Neuronal stem cell (in vitro differentiated cells): ENCODE measurements at regions not wholly inside any gene's neighbourhood (a gene's known extent, or its start where the extent isn't known, plus 50 kb on each side); places are given as distances from the start of the nearest gene placed in this dataset.

Experiments
- DNase-seq: peaks from one replicate; pipeline ENCODE4 v3.0.0-alpha.2; 2013; ENCODE audit warnings: low spot score
- H2AFZ ChIP-seq: one replicate; pipeline ENCODE4 v1.6.1; 2013; ENCODE audit warnings: mild to moderate bottlenecking, low read length, inconsistent platforms
- H2AK5ac ChIP-seq: 2 replicates; pipeline ENCODE4 v1.6.1; 2013; ENCODE audit warnings: low read depth, mild to moderate bottlenecking, inconsistent platforms, low read length, moderate library complexity, mixed read lengths
- H2BK120ac ChIP-seq: 2 replicates; pipeline ENCODE4 v1.6.1; 2013; ENCODE audit warnings: low read depth, mild to moderate bottlenecking, inconsistent platforms, low read length, moderate library complexity, mixed read lengths
- H2BK12ac ChIP-seq: one replicate; pipeline ENCODE4 v1.6.1; 2013; ENCODE audit warnings: low read length, inconsistent platforms
- H2BK15ac ChIP-seq: 2 replicates; pipeline ENCODE4 v1.6.1; 2013; ENCODE audit warnings: mild to moderate bottlenecking, low read length, inconsistent platforms, mixed read lengths
- H2BK5ac ChIP-seq: one replicate; pipeline ENCODE4 v1.6.1; 2013; ENCODE audit warnings: inconsistent platforms, mild to moderate bottlenecking, low read length, moderate library complexity
- H3K14ac ChIP-seq: one replicate; pipeline ENCODE4 v1.6.1; 2013; ENCODE audit warnings: low read length, inconsistent platforms
- H3K18ac ChIP-seq: 2 replicates; pipeline ENCODE4 v1.6.1; 2013; ENCODE audit warnings: low read length, inconsistent platforms
- H3K23ac ChIP-seq: 2 replicates; pipeline ENCODE4 v1.6.1; 2013; ENCODE audit warnings: low read depth, mild to moderate bottlenecking, mixed read lengths, low read length, inconsistent platforms; ENCODE audit not compliant: poor library complexity
- H3K27ac ChIP-seq: replicated peaks from 3 replicates; pipeline ENCODE4 v1.5.1; 2013; ENCODE audit warnings: low read length, inconsistent platforms
- H3K27me3 ChIP-seq, 3 experiments: 2 replicates each; pipeline ENCODE4 v1.6.1; 2013; ENCODE audit warnings: low read length in 3 of 3, mild to moderate bottlenecking in 2 of 3, inconsistent platforms in 1 of 3, low read depth in 1 of 3, mixed read lengths in 1 of 3, moderate library complexity in 1 of 3; ENCODE audit not compliant: control insufficient read depth in 3 of 3, insufficient read depth in 3 of 3
- H3K36me3 ChIP-seq, 2 donors: replicated peaks in 1 of 2; 2 replicates each; pipeline ENCODE4 v1.6.1; 2013; ENCODE audit warnings: low read length in 2 of 2; ENCODE audit not compliant: control insufficient read depth in 2 of 2, insufficient read depth in 2 of 2
- H3K4ac ChIP-seq: 2 replicates; pipeline ENCODE4 v1.6.1; 2013; ENCODE audit warnings: inconsistent platforms, mild to moderate bottlenecking, low read length, moderate library complexity
- H3K4me1 ChIP-seq, 2 donors: 1 replicate in 1 of 2; 2 replicates in 1 of 2; pipeline ENCODE4 v1.6.1; 2013; ENCODE audit warnings: low read length in 2 of 2, low read depth in 1 of 2; ENCODE audit not compliant: control insufficient read depth in 2 of 2, insufficient read depth in 1 of 2
- H3K4me2 ChIP-seq: one replicate; pipeline ENCODE4 v1.6.1; 2013; ENCODE audit warnings: mild to moderate bottlenecking, low read length, inconsistent platforms; ENCODE audit not compliant: insufficient read depth, poor library complexity, severe bottlenecking
- H3K4me3 ChIP-seq, 2 donors: 2 replicates each; pipeline ENCODE4 v1.5.1; 2013; ENCODE audit warnings: low read length in 2 of 2, mild to moderate bottlenecking in 2 of 2, inconsistent platforms in 1 of 2, moderate library complexity in 1 of 2
- H3K79me1 ChIP-seq: one replicate; pipeline ENCODE4 v1.6.1; 2013; ENCODE audit warnings: low read depth, mild to moderate bottlenecking, inconsistent platforms, low read length, moderate library complexity
- H3K9ac ChIP-seq: one replicate; pipeline ENCODE4 v1.6.1; 2013; ENCODE audit warnings: mild to moderate bottlenecking, low read depth, low read length, inconsistent platforms; ENCODE audit not compliant: poor library complexity
- H3K9me3 ChIP-seq, 2 donors: replicated peaks in 1 of 2; 2 replicates each; pipeline versions ENCODE3 to v1.6.1; 2013; ENCODE audit warnings: low read length in 2 of 2, mild to moderate bottlenecking in 2 of 2, inconsistent platforms in 1 of 2, low read depth in 1 of 2, mixed read lengths in 1 of 2, moderate library complexity in 1 of 2; ENCODE audit not compliant: control insufficient read depth in 2 of 2, insufficient read depth in 1 of 2
- H4K8ac ChIP-seq: one replicate; pipeline ENCODE4 v1.6.1; 2013; ENCODE audit warnings: low read depth, mild to moderate bottlenecking, inconsistent platforms, low read length, moderate library complexity
- H4K91ac ChIP-seq: one replicate; pipeline ENCODE4 v1.6.1; 2013; ENCODE audit warnings: low read length, low read depth, mild to moderate bottlenecking, inconsistent platforms; ENCODE audit not compliant: poor library complexity
- WGBS, 2 donors: extraction: QIAGEN DNeasy Blood & Tissue Kit; methylation state at CpG; one replicate each; pipeline ENCODE4 v1.1.7; 2013; ENCODE audit warnings: missing lambda C conversion rate in 2 of 2, mixed read lengths in 1 of 2; ENCODE audit not compliant: insufficient read length in 2 of 2, insufficient replicate concordance in 1 of 2; ENCODE audit errors: extremely low coverage in 2 of 2; 5-methylcytosine and 5-hydroxymethylcytosine counted together

- H3K36me3 ChIP-seq, result no peaks in the 10 kb centered on the region
- H3K18ac ChIP-seq, result no peak overlapping the region
- H2BK12ac ChIP-seq, result no peak overlapping the region
- no peaks in the 10 kb centered on the region for H3K9me3 ChIP-seq
- H2AK5ac ChIP-seq, result no peak overlapping the region
- H4K91ac ChIP-seq, result no peak overlapping the region
- H4K8ac ChIP-seq, result no peak overlapping the region
- no peak overlapping the region for H3K14ac ChIP-seq
- H3K9ac ChIP-seq, result no peak overlapping the region
- H3K4ac ChIP-seq, result no peak overlapping the region
- H3K27me3 ChIP-seq, result no peaks in the 10 kb centered on the region
- no peak overlapping the region for H3K4me2 ChIP-seq
- H3K27ac ChIP-seq, result no peak overlapping the region
- no peak overlapping the region for H2BK120ac ChIP-seq
- no peak overlapping the region for H2BK15ac ChIP-seq
- H3K4me1 ChIP-seq, result no peaks in the 10 kb centered on the region
- no peak overlapping the region for H2AFZ ChIP-seq
- no peak for DNase-seq
- H3K79me1 ChIP-seq, result no peaks in the 10 kb centered on the region
- H3K23ac ChIP-seq, result no peak overlapping the region
- H2BK5ac ChIP-seq, result no peak overlapping the region
- no peak overlapping the region for H3K4me3 ChIP-seq
Observed at GRCh38 chr2:17104454-17104853, 413.8 kb downstream of the RAD51AP2 start.

- no peak overlapping the region for H3K23ac ChIP-seq
- no peak overlapping the region for H2BK12ac ChIP-seq
- H3K27me3 ChIP-seq, result no peaks in the 10 kb centered on the region
- H3K4me2 ChIP-seq, result no peak overlapping the region
- no peaks in the 10 kb centered on the region for H3K79me1 ChIP-seq
- no peak overlapping the region for H3K4ac ChIP-seq
- H3K9me3 ChIP-seq, result no peaks in the 10 kb centered on the region
- WGBS, 2 donors, result no CpG with 5 or more reads among the region's 4 CpGs
- no peak overlapping the region for H3K18ac ChIP-seq
- H2BK5ac ChIP-seq, result no peak overlapping the region
- H3K36me3 ChIP-seq, result no peaks in the 10 kb centered on the region
- no peak overlapping the region for H3K27ac ChIP-seq
- no peak overlapping the region for H3K4me3 ChIP-seq
- no peak overlapping the region for H4K91ac ChIP-seq
- H4K8ac ChIP-seq, result no peak overlapping the region
- H2AFZ ChIP-seq, result no peak overlapping the region
- no peak overlapping the region for H2AK5ac ChIP-seq
- no peak for DNase-seq
- H2BK120ac ChIP-seq, result no peak overlapping the region
- no peak overlapping the region for H3K14ac ChIP-seq
- no peak overlapping the region for H2BK15ac ChIP-seq
- no peaks in the 10 kb centered on the region for H3K4me1 ChIP-seq
- H3K9ac ChIP-seq, result no peak overlapping the region
Observed at GRCh38 chr2:17101596-17101995, 416.6 kb downstream of the RAD51AP2 start.

- DNase-seq, result no peak
- Histone ChIP-seq H3K4me2 (no peak overlapping the region), H3K27ac (no peak overlapping the region), H3K14ac (no peak overlapping the region), H3K4ac (no peak overlapping the region), H3K79me1 (no peaks in the 10 kb centered on the region), H4K8ac (no peak overlapping the region), H4K91ac (no peak overlapping the region), H2BK12ac (no peak overlapping the region), H3K18ac (no peak overlapping the region), H2BK15ac (no peak overlapping the region), H3K27me3 (no peaks in the 10 kb centered on the region), H2BK5ac (no peak overlapping the region), H3K4me1 (no peaks in the 10 kb centered on the region), H3K9ac (no peak overlapping the region), H3K36me3 (no peaks in the 10 kb centered on the region), H2AK5ac (no peak overlapping the region), H2BK120ac (no peak overlapping the region), H2AFZ (no peak overlapping the region), H3K23ac (no peak overlapping the region), H3K4me3 (no peak overlapping the region), H3K9me3 (no peaks in the 10 kb centered on the region)
- no CpG with 5 or more reads among the region's 1 CpG for WGBS, 2 donors
Observed at GRCh38 chr2:17101091-17101490, 417.1 kb downstream of the RAD51AP2 start.

GRCh38 chr2:17095340-17095739 lies 422.9 kb downstream of the RAD51AP2 start:
- Histone ChIP-seq H3K4ac (no peak overlapping the region), H3K9ac (no peak overlapping the region), H3K23ac (no peak overlapping the region), H2BK120ac (no peak overlapping the region), H3K9me3 (no peaks in the 10 kb centered on the region), H2BK15ac (no peak overlapping the region), H3K14ac (no peak overlapping the region), H4K91ac (no peak overlapping the region), H3K4me1 (peaks cover 0 to 2% of the 10 kb centered on the region in 2 donors), H2BK5ac (no peak overlapping the region), H3K27me3 (no peaks in the 10 kb centered on the region), H2AFZ (no peak overlapping the region), H4K8ac (no peak overlapping the region), H3K4me3 (no peak overlapping the region), H3K4me2 (no peak overlapping the region), H2BK12ac (no peak overlapping the region), H3K18ac (no peak overlapping the region), H2AK5ac (no peak overlapping the region), H3K79me1 (no peaks in the 10 kb centered on the region), H3K36me3 (no peaks in the 10 kb centered on the region), H3K27ac (no peak overlapping the region)
- DNase-seq, result no peak
- no CpG with 5 or more reads among the region's 2 CpGs for WGBS, 2 donors
